ENCODE measurements at regions not wholly inside any gene's neighbourhood (a gene's known extent, or its start where the extent isn't known, plus 50 kb on each side); places are given as distances from the start of the nearest gene placed in this dataset.

DNA sequence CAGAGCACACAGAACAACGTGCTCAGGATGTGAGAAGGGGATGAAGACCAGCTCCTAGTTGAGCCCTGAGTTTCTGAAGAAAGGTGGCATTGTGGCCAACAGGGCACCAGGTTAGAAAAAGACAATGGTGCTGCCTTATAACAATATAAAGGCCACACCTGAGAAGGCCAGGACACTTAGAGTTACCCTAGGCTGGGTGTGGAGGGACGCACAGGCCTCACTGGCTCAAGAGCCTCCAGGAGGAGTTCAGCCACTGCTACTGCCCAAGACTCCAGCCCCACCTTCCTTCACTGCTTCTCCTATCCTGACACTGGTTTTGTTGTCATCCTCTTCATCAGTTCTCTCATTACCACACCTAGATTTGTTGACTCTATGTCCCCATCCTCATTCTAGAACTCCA is 55.2 kb upstream of the BEND6 start:
- TF ChIP-seq CTCF (conservative IDR thresholded peaks at IDR 0.05; ENCODE audit: low read length) (no peak), EZH2phosphoT487 (IDR thresholded peaks at IDR 0.05; ENCODE audit: borderline replicate concordance) (no peak)
